GM12865 (cell line): ENCODE measurements at regions not wholly inside any gene's neighbourhood (a gene's known extent, or its start where the extent isn't known, plus 50 kb on each side); places are given as distances from the start of the nearest gene placed in this dataset.
A peak's percentile ranks its signal among the peaks of the same experiment; 100 is the strongest.

Source experiments
- DNase-seq: peaks from one replicate; pipeline ENCODE4 v3.0.0; 2010; ENCODE audit warnings: low read depth
- H3K4me3 ChIP-seq: 2 replicates; pipeline ENCODE4 v1.5.1; 2011; ENCODE audit warnings: mild to moderate bottlenecking, low read depth, low read length, control low read depth
- TF ChIP-seq, protein P1 (sequence below): IDR thresholded peaks from 2 replicates; pipeline ENCODE4 v1.5.1; 2011; ENCODE audit warnings: low read length, control low read depth, low read depth, inconsistent platforms; ENCODE audit not compliant: insufficient read depth; ENCODE audit errors: missing control alignments

DNA sequence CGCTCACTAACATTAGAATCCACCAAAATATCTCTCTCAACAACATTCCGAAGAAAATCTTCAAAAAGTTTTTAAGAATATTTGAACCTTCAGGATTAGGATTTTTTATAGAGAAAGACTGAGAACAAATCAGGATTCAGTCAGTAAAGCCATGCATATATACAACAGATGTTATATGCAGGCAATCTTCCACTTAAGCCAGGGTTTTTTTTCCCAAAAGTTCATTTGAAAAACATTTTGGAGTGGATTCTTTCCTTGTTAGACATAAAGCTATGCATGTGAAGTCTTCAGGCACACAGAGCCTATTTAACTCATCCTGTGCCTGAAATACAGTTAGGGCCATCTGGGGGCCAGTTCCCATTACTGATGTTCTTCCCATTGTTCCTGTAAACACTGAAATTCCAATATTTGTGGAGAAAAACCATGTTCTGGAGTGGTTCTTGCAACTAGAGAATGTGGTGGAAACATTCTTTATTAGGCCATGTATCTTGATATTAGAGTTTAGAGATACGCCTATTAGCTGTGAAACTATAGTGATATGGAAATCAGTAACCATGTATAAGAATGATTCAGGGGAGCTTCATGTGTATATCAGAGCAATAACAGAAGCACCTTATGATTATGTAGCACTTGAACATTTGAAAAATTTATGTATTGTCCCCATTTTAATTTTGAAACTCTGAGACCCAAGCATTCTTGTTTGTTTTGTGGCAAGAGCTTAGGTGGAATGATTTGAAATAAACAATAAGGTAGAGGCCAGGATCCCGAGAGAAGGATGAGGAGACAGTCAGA lies 61.7 kb downstream of the PLEKHG1 start:
- DNase-seq: no peak
- no peak overlapping the region for H3K4me3 ChIP-seq
- TF ChIP-seq, protein P1, sequence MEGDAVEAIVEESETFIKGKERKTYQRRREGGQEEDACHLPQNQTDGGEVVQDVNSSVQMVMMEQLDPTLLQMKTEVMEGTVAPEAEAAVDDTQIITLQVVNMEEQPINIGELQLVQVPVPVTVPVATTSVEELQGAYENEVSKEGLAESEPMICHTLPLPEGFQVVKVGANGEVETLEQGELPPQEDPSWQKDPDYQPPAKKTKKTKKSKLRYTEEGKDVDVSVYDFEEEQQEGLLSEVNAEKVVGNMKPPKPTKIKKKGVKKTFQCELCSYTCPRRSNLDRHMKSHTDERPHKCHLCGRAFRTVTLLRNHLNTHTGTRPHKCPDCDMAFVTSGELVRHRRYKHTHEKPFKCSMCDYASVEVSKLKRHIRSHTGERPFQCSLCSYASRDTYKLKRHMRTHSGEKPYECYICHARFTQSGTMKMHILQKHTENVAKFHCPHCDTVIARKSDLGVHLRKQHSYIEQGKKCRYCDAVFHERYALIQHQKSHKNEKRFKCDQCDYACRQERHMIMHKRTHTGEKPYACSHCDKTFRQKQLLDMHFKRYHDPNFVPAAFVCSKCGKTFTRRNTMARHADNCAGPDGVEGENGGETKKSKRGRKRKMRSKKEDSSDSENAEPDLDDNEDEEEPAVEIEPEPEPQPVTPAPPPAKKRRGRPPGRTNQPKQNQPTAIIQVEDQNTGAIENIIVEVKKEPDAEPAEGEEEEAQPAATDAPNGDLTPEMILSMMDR: no peak

DNA sequence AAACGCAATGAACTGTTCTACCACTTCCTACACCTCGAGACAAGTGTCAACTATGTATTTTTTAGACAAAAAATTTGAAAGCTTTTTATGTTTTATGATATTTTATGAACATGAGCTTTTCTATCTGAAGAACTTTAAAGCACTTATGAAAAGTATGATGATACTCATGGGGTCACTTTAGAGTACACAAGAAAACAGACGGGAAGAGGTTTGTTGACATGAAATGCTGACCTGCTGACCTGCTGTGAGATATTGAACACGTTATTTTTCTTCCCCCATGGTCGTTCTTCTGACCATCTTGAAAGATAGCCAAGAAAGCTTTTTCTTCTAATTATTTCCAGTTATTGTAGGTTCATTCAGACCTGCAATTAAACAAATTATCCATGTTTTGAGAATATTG lies 63.1 kb downstream of the PLEKHG1 start:
- TF ChIP-seq, protein P1: no peak
- no peak for DNase-seq

DNA sequence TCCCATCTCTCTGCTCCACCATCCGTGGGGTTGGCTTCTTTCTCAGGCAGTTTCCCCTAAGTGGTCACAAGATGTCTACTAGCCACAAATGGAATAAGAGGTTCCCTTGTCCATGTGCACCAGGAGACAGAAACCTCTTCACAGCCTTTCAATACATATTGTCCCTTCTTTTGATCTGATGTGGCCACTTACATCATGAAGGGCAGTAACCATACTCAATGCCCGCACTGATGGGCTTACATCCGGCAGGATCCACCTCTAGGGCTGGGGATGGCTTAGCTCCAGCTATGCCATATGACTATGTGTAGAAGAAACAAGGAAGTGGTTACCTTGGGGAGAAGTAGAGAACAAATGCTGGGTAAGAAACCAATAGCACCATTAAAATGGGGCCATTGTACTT lies 64.4 kb downstream of the PLEKHG1 start:
- DNase-seq: no peak
- TF ChIP-seq, protein P1: no peak
- no peak overlapping the region for H3K4me3 ChIP-seq

More for the DNA sequence above, 63.1 kb downstream of the PLEKHG1 start:
- H3K4me3 ChIP-seq: no peak overlapping the region

DNA sequence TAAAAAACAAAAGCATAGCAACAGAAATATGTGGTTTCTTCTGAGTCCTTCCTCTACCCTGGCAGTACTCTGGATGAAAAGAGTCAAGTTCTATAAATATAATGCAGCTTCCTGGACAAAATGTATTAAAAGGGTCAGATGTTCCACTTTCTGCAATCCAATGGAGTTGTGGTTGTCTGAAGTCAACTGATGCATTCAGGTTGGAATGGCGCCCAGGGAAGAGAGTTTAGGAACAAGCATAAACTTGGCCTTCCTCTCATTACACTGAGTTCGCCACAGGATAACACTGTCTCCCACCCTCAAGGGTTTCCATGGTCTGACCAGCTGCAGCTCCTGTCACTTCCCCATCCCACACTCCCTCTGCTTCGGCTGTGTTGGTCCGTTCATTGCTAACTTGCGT lies 66.4 kb downstream of the PLEKHG1 start:
- H3K4me3 ChIP-seq: no peak overlapping the region
- DNase-seq: no peak

DNA sequence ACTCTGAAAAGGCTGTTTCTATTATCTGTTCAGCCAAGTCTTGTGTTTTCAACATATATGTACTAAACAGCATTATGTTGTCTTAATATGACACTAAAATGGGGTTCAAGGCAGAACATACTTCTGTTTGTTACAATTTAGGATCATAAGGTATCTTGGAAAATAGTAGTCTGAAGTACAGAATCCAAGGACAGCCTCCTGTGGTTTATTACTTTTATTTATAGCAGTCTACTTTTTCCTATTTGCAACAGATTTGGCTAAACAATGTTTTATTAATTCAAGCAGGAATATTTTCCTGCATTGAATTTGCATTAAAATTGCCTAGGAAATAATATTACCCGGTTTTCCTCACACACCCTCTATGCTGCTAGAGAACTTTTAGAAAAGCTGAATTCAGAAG lies 67.7 kb downstream of the PLEKHG1 start:
- no peak overlapping the region for H3K4me3 ChIP-seq
- TF ChIP-seq, protein P1: no peak
- no peak for DNase-seq

More for the DNA sequence above, 66.4 kb downstream of the PLEKHG1 start:
- TF ChIP-seq, protein P1: no peak

DNA sequence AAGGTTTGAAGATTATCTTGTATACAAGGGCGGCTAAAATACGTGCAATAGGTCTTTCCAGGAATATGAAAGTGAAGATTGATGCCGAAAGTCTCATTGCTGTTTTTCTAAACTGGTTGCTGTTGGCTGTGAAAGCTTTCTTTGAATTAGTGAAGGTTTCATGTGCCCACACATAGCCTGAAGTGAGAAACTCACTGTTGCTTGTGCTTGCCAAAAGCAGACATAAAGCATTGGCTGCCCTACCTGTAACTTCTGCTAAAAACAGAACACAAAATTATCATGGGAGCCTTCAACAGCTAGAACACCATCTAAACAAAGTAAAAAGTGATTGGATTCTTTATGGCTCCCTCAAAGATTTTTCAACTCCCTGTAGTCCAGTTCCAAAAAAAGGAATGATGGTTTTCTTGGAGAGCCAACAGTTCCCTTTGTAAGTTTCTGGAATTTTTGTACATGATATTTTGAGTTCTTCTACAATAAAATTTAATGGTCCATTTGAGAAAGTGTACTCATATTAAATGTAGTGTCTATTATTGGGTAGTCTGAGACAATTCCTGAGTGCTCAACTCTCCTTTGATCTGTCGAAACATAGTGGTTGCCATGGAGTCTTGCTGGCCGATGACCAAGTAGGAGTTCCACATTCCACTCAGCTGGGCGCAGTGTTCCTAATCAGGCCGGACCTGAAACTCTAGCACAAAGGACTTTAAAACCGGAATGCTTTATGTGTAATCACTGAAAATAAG lies 68.5 kb downstream of the PLEKHG1 start:
- H3K4me3 ChIP-seq: no peak overlapping the region
- DNase-seq: peak; percentile 43
- TF ChIP-seq, protein P1: no peak
